Kidney (tissue), 13 donors: ENCODE measurements at regions not wholly inside any gene's neighbourhood (a gene's known extent, or its start where the extent isn't known, plus 50 kb on each side); places are given as distances from the start of the nearest gene placed in this dataset.

Experiments used
- DNase-seq, 5 donors: peaks; one replicate each; pipeline ENCODE4 v3.0.0-alpha.2; 2013 to 2020
- FAIRE-seq: peaks from 2 replicates; lab custom pipeline; 2012; peaks lifted over from hg19 to GRCh38; lab: Jason Lieb, UNC
- H3K27ac ChIP-seq, 2 donors: one replicate each; pipeline ENCODE4 v1.7.0; 2013; ENCODE audit warnings: low read depth in 2 of 2, low read length in 2 of 2, inconsistent platforms in 1 of 2
- H3K27me3 ChIP-seq: one replicate; pipeline ENCODE4 v1.7.1; 2013; ENCODE audit warnings: low read length, inconsistent platforms; ENCODE audit not compliant: control insufficient read depth, insufficient read depth
- H3K36me3 ChIP-seq, 3 donors: one replicate each; pipeline versions ENCODE4 v1.7.0 to v1.7.1; 2013; ENCODE audit warnings: low read length in 3 of 3, control low read depth in 1 of 3, inconsistent platforms in 1 of 3; ENCODE audit not compliant: insufficient read depth in 3 of 3, control insufficient read depth in 2 of 3
- H3K4me1 ChIP-seq, 3 donors: one replicate each; pipeline versions ENCODE4 v1.7.0 to v1.7.1; 2013; ENCODE audit warnings: low read length in 3 of 3, inconsistent platforms in 1 of 3, low read depth in 1 of 3; ENCODE audit not compliant: control insufficient read depth in 2 of 3, insufficient read depth in 2 of 3
- H3K4me3 ChIP-seq, 3 donors: one replicate each; pipeline versions ENCODE4 v1.7.0 to v1.8.1; 2013; ENCODE audit warnings: low read length in 3 of 3, control low read depth in 1 of 3, inconsistent platforms in 1 of 3
- H3K9ac ChIP-seq, 3 donors: one replicate each; pipeline versions ENCODE4 v1.7.0 to v1.7.1; 2013; ENCODE audit warnings: low read length in 3 of 3, control low read depth in 1 of 3, inconsistent platforms in 1 of 3
- H3K9me3 ChIP-seq, 3 donors: one replicate each; pipeline versions ENCODE4 v1.7.0 to v1.7.1; 2013; ENCODE audit warnings: low read length in 3 of 3, control low read depth in 1 of 3, inconsistent platforms in 1 of 3; ENCODE audit not compliant: control insufficient read depth in 2 of 3, insufficient read depth in 1 of 3
- intact Hi-C: fragments of 100-400 bp; cut with DNase I; formaldehyde crosslinking; loops from one replicate; pipeline ENCODE4 v1.11.1; 2022
- TF ChIP-seq, protein P1 (sequence below): IDR thresholded peaks from 3 replicates; pipeline ENCODE4 v1.5.1; 2012; ENCODE audit warnings: mild to moderate bottlenecking, moderate library complexity, borderline replicate concordance; ENCODE audit not compliant: insufficient read depth; ENCODE audit errors: extremely low read depth
- donor health status: control.
- donor health status: control.
- donor health status: control.
- donor health status: control.
- donor health status: control.
- donor health status: DM: yes; HTN: yes; CAD: no.
- donor health status: Normal renal cell carcinoma (clear cell type).

GRCh38 chr4:13159041-13159620 lies 325.0 kb downstream of the RAB28 start:
- Histone ChIP-seq H3K4me1 (no peaks in the 10 kb centered on the region), H3K9ac (no peak overlapping the region), H3K27me3 (no peaks in the 10 kb centered on the region), H3K9me3 (no peaks in the 10 kb centered on the region), H3K4me3 (no peak overlapping the region), H3K36me3 (no peaks in the 10 kb centered on the region), H3K27ac (no peak overlapping the region)
- DNase-seq (peak in 1 of 5 donors; percentile 7), FAIRE-seq (no peak)
- TF ChIP-seq, protein P1, sequence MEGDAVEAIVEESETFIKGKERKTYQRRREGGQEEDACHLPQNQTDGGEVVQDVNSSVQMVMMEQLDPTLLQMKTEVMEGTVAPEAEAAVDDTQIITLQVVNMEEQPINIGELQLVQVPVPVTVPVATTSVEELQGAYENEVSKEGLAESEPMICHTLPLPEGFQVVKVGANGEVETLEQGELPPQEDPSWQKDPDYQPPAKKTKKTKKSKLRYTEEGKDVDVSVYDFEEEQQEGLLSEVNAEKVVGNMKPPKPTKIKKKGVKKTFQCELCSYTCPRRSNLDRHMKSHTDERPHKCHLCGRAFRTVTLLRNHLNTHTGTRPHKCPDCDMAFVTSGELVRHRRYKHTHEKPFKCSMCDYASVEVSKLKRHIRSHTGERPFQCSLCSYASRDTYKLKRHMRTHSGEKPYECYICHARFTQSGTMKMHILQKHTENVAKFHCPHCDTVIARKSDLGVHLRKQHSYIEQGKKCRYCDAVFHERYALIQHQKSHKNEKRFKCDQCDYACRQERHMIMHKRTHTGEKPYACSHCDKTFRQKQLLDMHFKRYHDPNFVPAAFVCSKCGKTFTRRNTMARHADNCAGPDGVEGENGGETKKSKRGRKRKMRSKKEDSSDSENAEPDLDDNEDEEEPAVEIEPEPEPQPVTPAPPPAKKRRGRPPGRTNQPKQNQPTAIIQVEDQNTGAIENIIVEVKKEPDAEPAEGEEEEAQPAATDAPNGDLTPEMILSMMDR: no peak
- intact Hi-C loops: no loop called here

- Histone ChIP-seq H3K36me3 (no peaks in the 10 kb centered on the region), H3K9ac (no peak overlapping the region), H3K9me3 (no peaks in the 10 kb centered on the region), H3K4me3 (no peak overlapping the region), H3K27ac (no peak overlapping the region), H3K4me1 (no peaks in the 10 kb centered on the region), H3K27me3 (no peaks in the 10 kb centered on the region)
- peak in 2 of 5 donors; percentile 34 to 43 for DNase-seq
- TF ChIP-seq, protein P1: no peak
- no peak for FAIRE-seq
- intact Hi-C loops: no loop called here
Measured at GRCh38 chr4:13151194-13151593, 332.9 kb downstream of the RAB28 start.

- no peak overlapping the region for H3K27ac ChIP-seq
- H3K9ac ChIP-seq: no peak overlapping the region
- intact Hi-C loops: no loop called here
- H3K27me3 ChIP-seq: no peaks in the 10 kb centered on the region
- no peak for FAIRE-seq
- TF ChIP-seq, protein P1: no peak
- no peaks in the 10 kb centered on the region for H3K4me1 ChIP-seq
- peak in 2 of 5 donors; percentile 66 to 78 for DNase-seq
- no peaks in the 10 kb centered on the region for H3K9me3 ChIP-seq
- H3K4me3 ChIP-seq: no peak overlapping the region
- no peaks in the 10 kb centered on the region for H3K36me3 ChIP-seq
Measured at GRCh38 chr4:13143222-13144070, 340.7 kb downstream of the RAB28 start.
